SHP77 (cell line): ENCODE measurements at regions not wholly inside any gene's neighbourhood (a gene's known extent, or its start where the extent isn't known, plus 50 kb on each side); places are given as distances from the start of the nearest gene placed in this dataset.

Source experiments
- DNase-seq, 2 experiments: peaks; one replicate each; lab custom pipeline; 2025; lab: John Stamatoyannopoulos, UW

DNA sequence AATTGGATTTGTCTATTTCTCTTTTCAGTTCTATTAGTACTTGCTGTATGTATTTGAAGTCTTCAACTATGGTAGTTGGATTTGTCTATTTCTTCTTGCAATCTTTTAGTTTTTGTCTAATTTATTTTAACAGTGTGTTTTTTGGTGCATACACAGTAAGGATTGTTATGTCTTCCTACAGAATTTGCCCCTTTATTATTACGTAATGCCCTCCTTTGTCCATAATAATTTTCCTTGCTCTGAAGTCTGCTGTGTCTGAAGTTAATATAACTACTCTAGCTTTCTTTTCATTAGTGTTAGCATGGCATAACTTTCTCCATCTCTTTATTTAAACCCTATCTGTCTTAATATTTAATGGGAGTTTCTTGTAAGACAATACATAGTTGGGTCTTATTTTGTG lies 105.1 kb upstream of the STT3B start:
- DNase-seq: no peak

GRCh38 chr3:31431321-31431720 lies 101.4 kb upstream of the STT3B start:
- DNase-seq: no peak

DNA sequence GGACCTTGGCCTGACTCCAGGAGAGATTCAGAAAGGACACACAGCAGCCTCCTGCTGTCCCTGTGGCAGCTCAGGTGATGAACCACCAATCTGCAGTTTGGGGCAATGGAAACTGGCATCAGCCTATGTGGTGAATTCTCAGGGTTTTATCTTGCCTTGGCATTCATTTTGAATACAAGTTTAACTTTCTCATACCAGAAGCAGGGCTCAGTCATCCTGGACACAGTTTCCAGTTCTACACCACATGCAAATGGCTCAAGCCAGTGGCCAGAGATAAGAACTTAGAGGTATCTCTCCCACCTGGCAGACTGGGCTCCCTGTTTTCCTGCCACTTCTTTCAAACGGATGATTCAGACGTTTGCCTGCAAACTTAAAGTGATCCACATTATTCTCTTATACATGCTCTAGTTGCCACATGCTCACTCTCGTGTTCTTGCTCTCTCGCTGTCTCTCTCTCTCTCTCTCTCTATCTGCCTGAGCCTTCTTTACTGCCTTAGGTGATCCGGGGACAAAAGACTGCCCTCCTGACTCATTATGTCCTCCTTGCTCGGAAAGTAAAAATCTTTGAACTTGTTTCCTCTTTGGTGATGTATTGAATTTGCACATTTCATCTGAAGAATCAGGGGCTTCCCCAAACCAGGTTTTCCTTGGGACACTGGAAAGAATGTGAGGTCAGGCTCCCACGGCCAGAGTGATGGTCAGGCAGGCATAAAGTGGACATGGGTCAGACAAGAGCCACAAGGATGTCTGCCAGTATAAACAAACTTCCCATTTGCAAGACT lies 99.6 kb upstream of the STT3B start:
- no peak for DNase-seq

- DNase-seq: no peak
Observed at GRCh38 chr3:31433679-31433992, 99.1 kb upstream of the STT3B start.

DNA sequence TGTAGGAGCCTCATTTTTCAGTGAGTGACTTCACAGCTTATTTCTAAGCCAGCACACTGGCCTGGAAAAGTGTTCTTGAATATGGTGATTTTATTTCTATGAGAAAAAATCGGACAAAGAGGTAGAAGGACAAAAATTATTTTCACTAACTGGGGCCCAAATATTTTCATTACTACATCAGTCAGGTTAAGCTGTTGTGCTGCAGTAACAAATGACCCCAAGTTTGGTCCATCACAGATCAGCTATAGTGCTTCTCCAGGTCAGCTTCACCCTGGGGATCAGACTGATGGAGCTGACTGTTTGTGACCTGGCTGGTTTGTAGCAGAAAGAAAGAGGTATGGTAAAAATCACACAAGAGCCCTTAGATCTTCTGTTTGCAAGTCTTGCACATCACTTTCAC lies 97.9 kb upstream of the STT3B start:
- DNase-seq: no peak

- no peak for DNase-seq
Observed at GRCh38 chr3:31436830-31437229, 95.9 kb upstream of the STT3B start.

- DNase-seq: no peak
Observed at GRCh38 chr3:31438742-31439141, 94.0 kb upstream of the STT3B start.

GRCh38 chr3:31439890-31440750 lies 92.6 kb upstream of the STT3B start:
- DNase-seq: no peak

- DNase-seq: no peak
Observed at GRCh38 chr3:31440878-31441277, 91.8 kb upstream of the STT3B start.

- no peak for DNase-seq
Observed at GRCh38 chr3:31442755-31443154, 90.0 kb upstream of the STT3B start.

GRCh38 chr3:31444220-31445142 lies 88.2 kb upstream of the STT3B start:
- DNase-seq: no peak

- no peak for DNase-seq
Observed at GRCh38 chr3:31445701-31446100, 87.0 kb upstream of the STT3B start.

DNA sequence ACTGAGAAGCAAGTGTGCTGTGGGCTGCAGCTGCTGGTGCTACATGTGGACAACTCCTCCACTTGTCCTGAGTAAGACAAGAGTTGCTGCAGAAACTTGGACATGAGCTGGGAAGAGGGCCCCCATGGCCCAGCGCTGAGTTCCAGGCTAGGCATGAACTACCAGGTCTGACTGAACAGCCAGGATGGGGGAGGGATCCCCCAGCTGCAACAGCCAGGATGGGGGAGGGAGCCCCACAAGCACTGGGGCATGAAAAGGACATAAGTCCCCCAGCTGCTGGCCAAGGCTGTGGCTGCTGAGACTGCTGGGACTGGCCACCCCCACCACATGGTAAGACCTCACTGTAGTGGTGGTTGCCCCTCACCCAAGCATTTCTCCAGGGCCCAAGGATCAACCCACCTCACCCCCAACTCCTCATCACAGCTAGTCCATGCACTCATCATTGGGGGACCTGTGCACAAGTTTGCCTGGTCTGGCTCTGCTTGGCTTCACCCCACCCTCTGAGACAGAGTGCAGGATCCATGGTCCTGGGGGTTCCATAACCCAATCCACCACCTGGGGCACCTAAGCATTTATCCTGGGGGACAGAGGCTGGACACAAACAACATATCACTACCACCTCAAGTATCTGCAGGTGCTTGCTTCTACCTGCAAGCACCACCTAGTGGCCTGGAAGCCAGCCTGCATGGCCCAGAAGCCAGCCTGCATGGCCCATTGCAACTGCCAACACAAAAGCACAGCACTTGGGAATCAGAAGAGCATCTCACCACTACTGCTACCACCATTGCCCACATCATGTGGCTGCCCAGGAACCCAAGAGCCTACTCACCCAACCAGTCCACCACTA lies 84.5 kb upstream of the STT3B start:
- peak in 1 of 2 experiments; percentile 36 for DNase-seq

DNA sequence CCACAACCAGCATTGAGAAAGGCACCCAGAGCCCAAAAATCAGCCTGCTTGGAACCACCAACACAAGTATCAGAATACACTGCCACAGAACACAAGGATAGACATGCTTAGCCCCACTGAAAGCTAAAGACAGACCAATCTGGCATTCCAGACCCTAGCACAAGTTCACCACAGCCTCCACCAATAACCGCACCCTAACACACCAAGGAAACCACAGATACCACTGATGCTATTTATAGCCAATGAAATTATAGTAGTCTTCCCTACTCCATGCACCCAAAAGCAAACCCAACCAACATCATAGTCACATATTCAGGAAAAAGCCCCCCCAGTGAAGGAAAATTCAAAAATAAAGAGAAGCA lies 83.9 kb upstream of the STT3B start:
- no peak for DNase-seq

DNA sequence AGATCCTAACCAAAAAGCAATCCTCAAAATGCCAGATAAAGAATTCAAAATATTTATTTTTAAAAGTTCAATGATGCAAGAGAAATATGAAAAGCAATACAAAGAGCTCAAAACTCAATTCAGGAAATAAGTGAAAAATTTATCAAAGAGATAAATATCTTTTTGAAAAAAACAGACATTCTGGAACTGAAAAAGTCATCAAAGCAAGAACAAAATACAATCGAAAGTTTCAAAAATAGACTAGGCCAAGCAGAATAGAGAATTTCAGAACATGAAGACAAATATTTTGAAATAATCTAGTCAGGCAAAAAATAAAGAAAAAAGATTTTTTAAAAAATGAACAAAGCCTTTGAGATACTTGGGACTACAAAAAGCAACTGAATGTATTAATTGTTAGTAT lies 83.4 kb upstream of the STT3B start:
- no peak for DNase-seq

DNA sequence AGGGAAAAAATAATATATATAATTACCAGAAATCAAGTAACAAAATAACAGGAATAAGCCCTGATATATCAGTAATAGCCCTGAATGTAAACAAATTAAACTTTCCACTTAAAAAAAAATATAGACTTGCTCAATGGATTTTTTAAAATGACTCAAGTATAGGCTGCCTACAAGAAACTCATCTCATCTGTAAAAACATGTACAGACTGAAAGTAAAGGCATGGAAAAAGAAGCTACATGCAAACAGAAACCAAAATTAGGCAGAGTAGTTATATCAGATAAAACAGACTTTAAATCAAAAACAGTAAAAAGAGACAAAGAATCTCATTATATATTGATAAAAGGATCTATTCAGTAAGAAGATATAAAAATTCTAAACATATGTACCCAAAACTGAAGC lies 82.4 kb upstream of the STT3B start:
- no peak for DNase-seq

GRCh38 chr3:31452495-31453106 lies 80.1 kb upstream of the STT3B start:
- no peak for DNase-seq

GRCh38 chr3:31453430-31453829 lies 79.3 kb upstream of the STT3B start:
- no peak for DNase-seq

GRCh38 chr3:31455524-31455923 lies 77.2 kb upstream of the STT3B start:
- DNase-seq: no peak

- no peak for DNase-seq
Observed at GRCh38 chr3:31456373-31456772, 76.4 kb upstream of the STT3B start.

DNA sequence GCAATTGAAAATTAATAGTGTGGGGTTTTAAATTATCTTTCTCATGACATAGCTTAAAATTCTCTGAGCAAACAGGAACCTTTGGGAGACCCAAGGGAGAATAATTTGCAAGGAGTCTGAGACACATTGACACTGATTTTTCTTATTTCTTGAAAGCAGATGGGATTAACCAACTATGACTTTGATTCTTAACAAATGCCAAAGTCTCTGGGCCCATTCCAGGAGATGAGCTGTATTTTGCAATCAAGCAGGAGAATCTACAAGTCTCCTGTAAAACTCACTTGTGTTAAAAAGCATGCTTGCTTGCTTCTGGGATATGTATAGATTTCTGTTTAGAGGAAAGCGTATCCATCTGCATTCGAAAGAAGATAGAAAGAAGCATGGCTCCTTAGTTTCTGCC lies 71.3 kb upstream of the STT3B start:
- no peak for DNase-seq
